ENCODE measurements at regions not wholly inside any gene's neighbourhood (a gene's known extent, or its start where the extent isn't known, plus 50 kb on each side); places are given as distances from the start of the nearest gene placed in this dataset.
"Not testable (repeated sequence)": the region's sequence is repeated elsewhere in the genome, so short reads cannot be mapped to it uniquely, and the experiment has no call there.

DNA sequence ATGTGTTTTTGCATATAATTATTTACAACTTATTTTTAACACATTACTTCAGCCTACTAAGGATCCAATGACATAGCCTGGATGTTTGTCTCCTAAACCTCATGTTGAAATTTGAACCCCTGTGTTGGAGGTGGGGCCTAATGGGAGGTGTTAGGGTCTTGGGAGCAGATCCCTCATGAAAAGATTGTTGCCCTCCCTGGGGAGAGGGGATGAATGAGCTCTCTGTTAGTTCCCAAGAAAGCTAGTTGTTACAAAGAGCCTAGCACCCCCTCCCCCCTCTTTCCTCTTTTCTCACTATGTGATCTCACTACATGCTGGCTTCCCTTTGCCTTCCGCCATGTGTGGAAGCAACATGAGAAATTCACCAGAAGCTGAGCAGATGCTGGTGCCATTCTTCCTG is 196.1 kb downstream of the SPATA31A1 start:
- TF ChIP-seq CTCF (IDR thresholded peaks at IDR 0.05); EZH2 (IDR thresholded peaks at IDR 0.05; ENCODE audit: borderline replicate concordance, insufficient read depth, low read depth, low read length, poor library complexity, severe bottlenecking): not testable (repeated sequence)
